NCI-H2227 (cell line): ENCODE measurements at regions not wholly inside any gene's neighbourhood (a gene's known extent, or its start where the extent isn't known, plus 50 kb on each side); places are given as distances from the start of the nearest gene placed in this dataset.

Experiments
- DNase-seq: peaks from one replicate; lab custom pipeline; 2025; ENCODE audit not compliant: unreplicated experiment; lab: John Stamatoyannopoulos, UW

- no peak for DNase-seq
These were observed 188.7 kb upstream of the NSMCE3 start for GRCh38 chr15:29458361-29458760.

- no peak for DNase-seq
These were observed 188.1 kb upstream of the NSMCE3 start for GRCh38 chr15:29457729-29458128.

- DNase-seq = no peak
These were observed 187.3 kb upstream of the NSMCE3 start for GRCh38 chr15:29456964-29457363.

- no peak for DNase-seq
These were observed 186.6 kb upstream of the NSMCE3 start for GRCh38 chr15:29456255-29456654.

GRCh38 chr15:29455530-29455929 is 185.9 kb upstream of the NSMCE3 start:
- DNase-seq = no peak

GRCh38 chr15:29455055-29455454 is 185.4 kb upstream of the NSMCE3 start:
- no peak for DNase-seq

GRCh38 chr15:29454506-29454905 is 184.9 kb upstream of the NSMCE3 start:
- DNase-seq = no peak

GRCh38 chr15:29452881-29453731 is 183.5 kb upstream of the NSMCE3 start:
- DNase-seq = no peak

GRCh38 chr15:29451201-29451781 is 181.7 kb upstream of the NSMCE3 start:
- peak; percentile 1 for DNase-seq

GRCh38 chr15:29449136-29449535 is 179.5 kb upstream of the NSMCE3 start:
- no peak for DNase-seq

GRCh38 chr15:29448320-29448719 is 178.7 kb upstream of the NSMCE3 start:
- DNase-seq = no peak

- DNase-seq = no peak
These were observed 176.9 kb upstream of the NSMCE3 start for GRCh38 chr15:29446480-29446879.

- no peak for DNase-seq
These were observed 172.9 kb upstream of the NSMCE3 start for GRCh38 chr15:29442532-29442931.

- DNase-seq = no peak
These were observed 170.9 kb upstream of the NSMCE3 start for GRCh38 chr15:29440541-29440940.

- DNase-seq = no peak
These were observed 169.1 kb upstream of the NSMCE3 start for GRCh38 chr15:29438703-29439055.

GRCh38 chr15:29437888-29438702 is 168.5 kb upstream of the NSMCE3 start:
- DNase-seq = no peak

- DNase-seq = no peak
These were observed 166.2 kb upstream of the NSMCE3 start for GRCh38 chr15:29435811-29436210.

- no peak for DNase-seq
These were observed 164.7 kb upstream of the NSMCE3 start for GRCh38 chr15:29434280-29434679.

- no peak for DNase-seq
These were observed 164.1 kb upstream of the NSMCE3 start for GRCh38 chr15:29433507-29434248.

GRCh38 chr15:29433050-29433318 is 163.4 kb upstream of the NSMCE3 start:
- DNase-seq = no peak
